DMS153 treated with DMSO at 0.1 percent for 48 hours (cell line): ENCODE measurements at regions not wholly inside any gene's neighbourhood (a gene's known extent, or its start where the extent isn't known, plus 50 kb on each side); places are given as distances from the start of the nearest gene placed in this dataset.

Experiments
- DNase-seq: peaks from one replicate; lab custom pipeline; 2025; ENCODE audit not compliant: unreplicated experiment; lab: John Stamatoyannopoulos, UW

DNA sequence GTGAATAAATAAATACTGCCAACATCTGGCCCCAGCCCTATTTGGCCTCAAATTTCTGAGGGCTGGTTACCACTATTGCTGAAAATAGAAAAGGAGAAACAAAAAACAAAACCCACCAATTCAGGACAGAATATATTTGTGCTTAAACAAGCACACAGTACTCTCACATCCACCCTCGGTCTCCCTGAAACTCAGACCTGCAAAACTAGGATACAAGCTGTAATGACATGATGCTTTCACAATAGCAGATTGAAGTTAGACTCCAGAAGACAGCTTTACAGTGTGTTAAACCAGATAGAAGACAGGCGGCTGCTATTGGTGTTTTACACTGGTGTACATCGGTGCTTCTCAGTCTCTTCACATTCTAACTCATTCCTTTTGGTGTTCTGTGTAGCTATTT lies 214.9 kb upstream of the DMRT1 start:
- DNase-seq, result no peak

- DNase-seq, result no peak
These were observed 214.0 kb upstream of the DMRT1 start for GRCh38 chr9:627336-627970.

- no peak for DNase-seq
These were observed 212.4 kb upstream of the DMRT1 start for GRCh38 chr9:629146-629545.

DNA sequence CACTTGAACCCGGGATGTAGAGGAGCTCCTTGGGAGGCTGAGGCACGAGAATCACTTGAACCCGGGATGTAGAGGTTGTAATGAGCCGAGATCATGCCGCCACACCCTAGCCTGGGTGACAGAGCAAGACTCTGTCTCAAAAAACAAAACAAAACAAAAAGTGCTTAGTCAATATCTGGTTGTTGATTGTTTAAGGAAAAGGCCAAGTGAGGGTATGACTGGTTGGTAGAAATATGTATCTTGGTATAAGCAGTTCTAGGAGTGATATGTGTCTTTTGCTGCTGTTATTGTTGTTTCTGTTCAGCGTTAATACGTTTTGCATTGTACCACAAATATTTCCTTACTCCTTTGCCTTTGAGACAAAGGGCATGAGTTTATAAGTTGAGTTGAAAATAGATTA lies 210.7 kb upstream of the DMRT1 start:
- no peak for DNase-seq

- no peak for DNase-seq
These were observed 209.9 kb upstream of the DMRT1 start for GRCh38 chr9:631596-631995.

DNA sequence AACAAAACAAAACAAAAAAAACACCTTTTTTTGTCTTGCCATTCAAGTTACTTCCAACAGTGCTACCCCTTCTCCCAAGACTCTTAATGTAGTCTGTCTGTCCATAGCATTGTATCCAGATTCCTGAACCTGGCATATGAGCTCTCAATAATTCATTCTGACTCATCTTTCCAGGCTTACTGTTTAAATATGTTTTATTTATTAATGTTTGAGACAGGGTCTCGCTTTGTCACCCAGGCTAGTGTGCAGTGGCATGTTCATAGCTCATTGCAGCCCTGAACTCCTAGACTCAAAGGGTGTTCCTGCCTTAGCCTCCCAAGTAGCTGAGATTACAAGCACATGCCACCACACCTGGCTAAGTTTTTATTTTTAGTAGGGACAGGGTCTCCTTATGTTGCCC lies 208.0 kb upstream of the DMRT1 start:
- no peak for DNase-seq

DNA sequence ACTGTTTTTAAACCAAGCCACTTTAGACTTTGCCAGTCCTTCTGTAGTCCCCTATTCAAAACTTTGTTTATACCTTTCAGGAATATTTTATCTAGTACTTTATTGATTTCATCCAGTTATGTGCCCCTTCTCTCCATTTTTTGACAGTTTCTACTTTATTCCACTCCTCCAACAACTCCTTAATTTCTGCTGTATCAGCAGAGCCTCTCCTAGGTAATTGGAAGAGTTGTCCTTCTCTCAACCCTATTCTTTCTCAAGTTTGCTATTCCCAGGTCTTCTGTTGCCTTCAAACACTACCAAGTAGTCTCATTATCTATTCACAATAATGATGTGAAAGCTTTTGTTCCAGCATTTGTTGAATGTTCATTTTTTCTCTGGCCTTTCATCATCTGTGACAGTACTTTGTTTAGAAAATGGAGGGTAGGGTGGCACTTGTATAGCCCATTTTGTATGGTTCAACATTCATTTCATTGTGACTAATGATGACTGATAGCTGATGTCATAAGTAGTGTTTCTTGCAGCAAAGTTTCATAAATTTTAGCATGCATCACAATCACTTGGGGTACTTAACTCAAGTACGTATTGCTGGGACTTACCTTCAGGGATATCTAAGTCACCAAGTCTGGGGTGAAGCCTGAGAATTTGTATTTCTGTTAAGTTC lies 204.4 kb upstream of the DMRT1 start:
- no peak for DNase-seq

GRCh38 chr9:638152-638551 lies 203.3 kb upstream of the DMRT1 start:
- DNase-seq, result no peak

DNA sequence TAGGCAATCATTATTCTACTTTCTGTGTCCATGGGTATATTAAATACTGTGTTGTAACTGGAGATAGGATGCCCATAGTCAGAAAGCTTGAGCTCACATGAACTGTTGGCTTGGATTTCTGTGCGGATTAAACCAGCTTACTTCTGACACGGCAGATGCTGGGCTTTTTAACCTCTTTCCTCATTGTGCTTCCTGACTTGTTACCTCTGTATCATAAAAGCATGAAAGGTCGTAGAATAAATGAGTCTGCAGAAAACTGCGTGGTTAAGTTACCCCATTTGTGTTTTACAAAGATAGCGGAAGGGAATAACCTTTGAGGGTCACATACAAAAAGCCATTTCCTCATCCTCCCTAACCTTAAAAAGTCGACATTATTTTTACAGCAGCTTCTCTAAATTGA lies 199.5 kb upstream of the DMRT1 start:
- DNase-seq, result no peak

DNA sequence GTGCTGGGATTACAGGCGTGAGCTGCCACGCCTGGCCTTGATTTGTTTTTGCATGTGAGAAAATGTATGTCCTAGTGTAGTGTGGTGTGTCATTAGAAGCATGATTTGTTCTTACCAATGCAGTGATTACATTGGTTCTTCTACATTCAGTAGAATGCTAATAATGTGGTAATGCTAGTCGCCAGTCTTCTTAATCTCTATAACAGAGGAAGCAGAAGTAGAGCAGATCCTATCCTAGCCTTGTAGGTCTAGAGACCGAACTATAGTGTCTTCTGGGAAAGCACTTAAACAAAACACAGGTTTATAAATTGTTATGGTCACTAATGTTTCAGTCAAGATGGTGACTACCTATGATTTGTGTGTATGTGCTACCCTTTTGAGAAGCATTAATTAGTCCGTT lies 197.5 kb upstream of the DMRT1 start:
- no peak for DNase-seq

DNA sequence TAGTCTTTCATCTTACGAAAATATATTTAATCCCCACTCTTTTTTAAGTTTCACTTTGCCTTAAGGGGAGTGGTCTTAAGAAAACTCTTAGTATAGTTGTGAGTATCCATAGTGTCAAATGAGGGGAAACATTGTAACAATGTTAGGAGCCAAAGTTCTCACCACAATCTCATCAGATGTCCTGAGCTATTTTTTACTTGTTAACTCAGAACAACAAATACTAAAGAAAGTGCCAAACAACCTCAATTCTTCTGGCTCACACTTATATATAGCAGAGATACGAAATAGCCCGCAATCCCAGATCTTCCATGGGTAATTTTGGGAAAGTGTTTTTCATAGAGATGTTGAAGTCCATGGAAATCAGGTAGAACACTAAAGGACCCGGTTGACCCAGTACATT lies 194.0 kb upstream of the DMRT1 start:
- no peak for DNase-seq

DNA sequence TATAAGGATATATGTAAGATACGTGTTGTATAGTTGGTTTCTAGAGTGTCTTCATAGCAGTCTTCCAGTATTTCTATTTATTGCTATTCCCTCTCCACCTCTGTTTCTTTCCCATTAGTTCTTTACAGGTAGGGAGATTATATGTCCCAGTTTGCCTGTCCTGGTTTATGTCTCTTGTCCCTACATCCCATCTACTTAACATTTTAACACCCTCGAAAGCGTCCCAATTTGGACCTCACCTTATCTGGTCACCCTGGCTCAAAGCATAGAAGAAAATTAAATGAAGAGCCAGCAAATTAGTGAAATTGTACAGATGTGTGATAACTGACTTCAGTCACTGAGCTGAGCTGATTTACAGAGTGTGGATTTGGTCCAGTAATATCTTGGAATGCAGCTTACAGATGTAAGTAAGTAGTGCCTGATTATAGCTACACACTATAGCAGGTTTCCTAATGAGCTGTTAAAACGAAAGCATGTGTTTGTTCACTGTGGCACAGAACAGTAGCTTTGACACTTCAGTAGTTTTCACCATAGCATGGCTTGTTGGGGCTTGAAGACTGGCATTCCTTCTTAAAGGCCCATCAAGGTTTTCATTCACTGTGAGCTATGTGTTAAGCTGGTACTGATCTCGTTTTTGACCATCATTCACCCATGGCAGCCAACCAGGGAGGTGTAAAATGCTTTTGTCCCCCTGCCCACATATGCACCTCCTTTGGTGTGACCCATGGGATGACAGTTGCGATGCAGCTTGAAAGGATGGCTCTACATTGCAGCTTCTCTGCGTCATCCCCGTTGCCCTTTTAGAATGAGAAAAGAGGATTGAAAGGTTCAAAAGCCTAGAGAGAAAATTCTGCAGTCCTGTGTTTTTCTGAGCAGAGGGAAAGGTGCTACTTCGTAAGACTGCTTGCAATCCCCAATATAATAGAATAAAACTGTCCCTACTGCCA lies 192.1 kb upstream of the DMRT1 start:
- no peak for DNase-seq

GRCh38 chr9:650362-650761 lies 191.1 kb upstream of the DMRT1 start:
- DNase-seq, result no peak

GRCh38 chr9:651371-651770 lies 190.1 kb upstream of the DMRT1 start:
- DNase-seq, result no peak

DNA sequence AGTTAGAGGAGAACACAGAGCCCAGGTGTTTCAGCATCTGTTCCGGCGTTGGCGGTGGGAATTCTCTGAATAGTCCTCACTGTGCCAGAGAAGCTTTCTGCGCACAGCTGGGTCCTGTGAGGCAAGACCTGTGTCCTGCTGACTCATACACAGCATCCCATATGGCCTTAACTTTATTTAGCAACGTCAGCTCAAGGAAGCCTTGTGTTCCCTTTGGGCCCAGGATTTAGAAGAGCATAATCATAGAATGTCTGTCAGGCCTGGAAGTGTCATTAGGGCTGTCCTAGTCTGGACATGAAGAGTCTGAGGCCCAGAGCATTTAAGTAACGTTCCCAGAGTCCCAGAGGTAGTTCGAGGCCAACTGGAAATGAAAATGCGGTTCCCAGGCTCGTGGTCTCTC lies 188.6 kb upstream of the DMRT1 start:
- no peak for DNase-seq

GRCh38 chr9:653421-653820 lies 188.1 kb upstream of the DMRT1 start:
- no peak for DNase-seq

DNA sequence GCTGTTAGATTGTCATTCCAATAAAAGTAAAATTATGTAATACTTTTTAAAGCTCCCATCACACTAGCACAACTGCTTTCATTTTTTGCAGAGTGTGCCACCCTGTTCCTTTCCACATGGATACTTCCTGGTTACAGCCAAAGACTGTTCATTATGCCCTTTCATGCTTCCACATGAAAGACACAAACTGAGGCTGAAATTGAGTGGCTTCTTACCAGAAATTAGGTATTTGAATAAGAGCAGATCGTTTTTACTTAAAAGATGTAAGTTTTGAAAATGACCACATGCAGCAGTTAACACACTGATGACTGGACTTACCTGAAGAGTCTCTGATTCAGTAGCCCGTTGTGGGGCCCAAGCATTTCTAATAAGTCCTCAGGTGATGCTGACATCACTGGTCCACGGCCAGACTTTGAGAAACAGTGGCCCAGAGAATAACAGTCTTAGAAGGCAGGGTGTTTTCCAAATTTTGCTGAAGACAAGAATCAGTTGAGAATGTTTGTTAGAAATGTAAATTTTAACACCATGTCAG lies 187.6 kb upstream of the DMRT1 start:
- no peak for DNase-seq

- DNase-seq, result no peak
These were observed 185.6 kb upstream of the DMRT1 start for GRCh38 chr9:655875-656274.

DNA sequence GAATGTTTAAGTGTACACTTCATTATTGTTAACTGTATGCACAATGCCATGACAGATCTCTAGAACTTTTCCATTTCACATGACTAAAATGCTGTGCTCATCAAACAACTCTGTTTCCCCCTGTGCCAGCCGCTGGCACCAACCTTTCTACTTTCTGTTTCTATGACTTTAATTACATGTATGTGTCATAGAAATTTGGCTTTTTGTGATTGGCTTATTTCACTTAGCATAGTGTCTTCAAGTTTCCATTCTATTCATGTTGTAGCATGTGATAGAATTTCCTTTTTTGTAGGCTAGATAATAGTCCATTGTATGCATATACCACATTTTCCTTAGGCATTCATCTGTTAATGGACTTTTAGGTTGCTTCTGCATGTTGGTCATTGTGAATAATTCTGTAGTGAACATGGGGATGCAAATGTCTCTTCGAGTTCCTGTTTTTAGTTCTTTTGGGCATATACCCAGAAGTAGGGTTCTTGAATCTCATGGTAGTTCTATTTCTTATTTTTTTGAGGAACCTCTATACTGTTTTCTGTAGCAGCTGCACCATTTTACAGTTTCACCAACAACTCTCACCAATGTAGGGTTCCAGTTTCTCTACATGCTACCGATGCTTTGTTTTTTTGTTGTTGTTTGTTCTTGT lies 184.4 kb upstream of the DMRT1 start:
- no peak for DNase-seq

DNA sequence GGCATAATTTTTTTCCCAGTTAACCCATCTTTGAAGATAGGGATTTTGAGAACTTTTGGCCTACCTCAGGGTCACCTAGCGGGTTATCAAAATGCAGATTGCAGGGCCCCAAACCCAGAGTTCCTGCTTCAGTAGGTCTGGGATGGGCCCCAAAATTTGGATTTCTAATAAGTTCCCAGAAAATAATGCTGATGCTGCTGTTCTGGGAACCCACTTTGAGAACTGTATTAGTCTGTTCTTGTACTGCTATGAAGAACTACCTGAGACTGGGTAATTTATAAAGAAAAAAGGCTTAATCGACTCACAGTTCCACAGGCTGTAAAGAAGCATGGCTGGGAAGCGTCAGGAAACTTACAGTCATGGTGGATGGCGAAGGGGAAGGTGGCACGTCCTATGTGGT lies 182.2 kb upstream of the DMRT1 start:
- no peak for DNase-seq

DNA sequence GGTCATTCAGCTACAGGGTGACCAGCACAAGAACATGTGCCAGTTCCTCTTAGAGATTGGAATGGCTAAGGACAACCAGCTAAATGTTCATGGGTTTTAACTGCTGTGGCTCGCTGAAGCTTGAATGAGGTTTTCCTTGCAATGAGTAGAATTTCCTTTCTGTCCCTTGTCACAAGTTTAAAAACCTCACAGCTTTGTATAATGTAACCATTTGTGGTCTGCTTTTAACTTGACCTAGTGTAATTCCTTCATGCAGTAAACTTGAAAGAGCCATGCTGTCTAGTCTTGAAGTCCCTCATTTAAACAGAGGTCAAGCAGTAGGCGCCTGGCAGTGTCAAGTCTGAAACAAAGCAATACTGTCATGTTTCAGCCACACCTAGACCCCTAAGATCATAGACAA lies 181.3 kb upstream of the DMRT1 start:
- no peak for DNase-seq
